GM23338 (cell line): ENCODE measurements at regions not wholly inside any gene's neighbourhood (a gene's known extent, or its start where the extent isn't known, plus 50 kb on each side); places are given as distances from the start of the nearest gene placed in this dataset.

Experiments used
- ATAC-seq: fragments of 200-7000 bp; cut with Tn5 transposase; 3 replicates; pipeline ENCODE4 v1.9.1; 2020
- DNase-seq: peaks from one replicate; pipeline ENCODE4 v3.0.0-alpha.2; 2015; ENCODE audit warnings: low spot score
- H2AFZ ChIP-seq: fragments of 200-600 bp; sonication (generic); 2 replicates; pipeline ENCODE4 v1.8.0; 2016; ENCODE audit warnings: antibody characterized with exemption, mild to moderate bottlenecking, moderate library complexity
- H3F3A ChIP-seq: fragments of 200-600 bp; sonication (generic); replicated peaks from 2 replicates; pipeline ENCODE4 v1.8.0; 2017; ENCODE audit warnings: antibody characterized with exemption, mixed run types, low read depth
- H3K27ac ChIP-seq: fragments of 200-600 bp; sonication (generic); 2 replicates; pipeline ENCODE4 v1.6.1; 2016; ENCODE audit warnings: low read depth
- H3K27me3 ChIP-seq: fragments of 200-600 bp; sonication (generic); 2 replicates; pipeline ENCODE4 v1.8.0; 2016; ENCODE audit warnings: mild to moderate bottlenecking, mixed run types, moderate library complexity; ENCODE audit not compliant: insufficient read depth
- H3K36me3 ChIP-seq: fragments of 200-600 bp; sonication (generic); 2 replicates; pipeline ENCODE4 v1.8.0; 2016; ENCODE audit warnings: mild to moderate bottlenecking; ENCODE audit not compliant: insufficient read depth
- H3K4me1 ChIP-seq: fragments of 200-600 bp; sonication (generic); 2 replicates; pipeline ENCODE4 v1.8.0; 2016; ENCODE audit warnings: mild to moderate bottlenecking, moderate library complexity; ENCODE audit not compliant: insufficient read depth
- H3K4me2 ChIP-seq: fragments of 200-600 bp; sonication (generic); 2 replicates; pipeline ENCODE4 v1.7.1; 2017; ENCODE audit warnings: mixed run types
- H3K4me3 ChIP-seq: fragments of 200-600 bp; sonication (generic); 2 replicates; pipeline ENCODE4 v1.6.1; 2016; ENCODE audit warnings: mixed run types
- H3K79me2 ChIP-seq: fragments of 200-600 bp; sonication (generic); replicated peaks from 2 replicates; pipeline ENCODE4 v1.8.0; 2017; ENCODE audit warnings: mild to moderate bottlenecking; ENCODE audit not compliant: insufficient read depth
- H3K9me2 ChIP-seq: fragments of 200-600 bp; sonication (generic); 2 replicates; pipeline ENCODE4 v1.8.0; 2017; ENCODE audit not compliant: insufficient read depth
- H4K20me1 ChIP-seq: fragments of 200-600 bp; sonication (generic); replicated peaks from 2 replicates; pipeline ENCODE4 v1.8.0; 2017; ENCODE audit warnings: mild to moderate bottlenecking; ENCODE audit not compliant: insufficient read depth
- H3K27ac Mint-ChIP-seq: 2 replicates; pipeline ENCODE4 v1.8.0; 2020; ENCODE audit warnings: inconsistent platforms, mild to moderate bottlenecking, moderate library complexity, mixed read lengths
- H3K27me3 Mint-ChIP-seq: 3 replicates; pipeline ENCODE4 v1.8.0; 2022; ENCODE audit warnings: low read depth, mild to moderate bottlenecking, moderate library complexity, mixed read lengths, inconsistent platforms; ENCODE audit not compliant: insufficient read depth, poor library complexity
- H3K36me3 Mint-ChIP-seq: 3 replicates; pipeline ENCODE4 v1.8.0; 2021; ENCODE audit warnings: low read depth, mild to moderate bottlenecking, inconsistent platforms, moderate library complexity, mixed read lengths
- H3K4me1 Mint-ChIP-seq: 3 replicates; pipeline ENCODE4 v1.8.0; 2020; ENCODE audit warnings: mild to moderate bottlenecking, inconsistent platforms, mixed read lengths
- H3K4me3 Mint-ChIP-seq: 3 replicates; pipeline ENCODE4 v1.8.0; 2021; ENCODE audit warnings: moderate library complexity, mild to moderate bottlenecking, inconsistent platforms, mixed read lengths
- H3K9me3 Mint-ChIP-seq: 3 replicates; pipeline ENCODE4 v1.8.0; 2020; ENCODE audit warnings: moderate library complexity, mild to moderate bottlenecking, inconsistent platforms, mixed read lengths
- CREB1 ChIP-seq: fragments of 250-450 bp; sonication (Bioruptor Pico); IDR thresholded peaks from 2 replicates; pipeline ENCODE4 v1.5.0; 2020; ENCODE audit warnings: low read depth, mild to moderate bottlenecking, moderate library complexity
- CTCF ChIP-seq, 2 experiments: fragments of 200-600 bp in 1 of 2; sonication (generic) in 1 of 2; conservative IDR thresholded peaks; 2 replicates each; pipeline versions ENCODE4 v1.5.1 to v1.6.1; 2016 to 2017; ENCODE audit warnings: antibody characterized with exemption in 2 of 2, low read depth in 2 of 2, mild to moderate bottlenecking in 2 of 2, moderate library complexity in 1 of 2
- ETS1 ChIP-seq: IDR thresholded peaks from 2 replicates; pipeline ENCODE4 v1.6.1; 2016; ENCODE audit warnings: antibody characterized with exemption
- EZH2 ChIP-seq: fragments of 200-600 bp; sonication (generic); IDR thresholded peaks from one replicate; pipeline ENCODE4 v1.8.0; 2017; ENCODE audit warnings: antibody characterized with exemption, mild to moderate bottlenecking, low read depth; ENCODE audit not compliant: unreplicated experiment
- EZH2phosphoT487 ChIP-seq: fragments of 200-600 bp; sonication (generic); IDR thresholded peaks from one replicate; pipeline ENCODE4 v1.8.1; 2018; ENCODE audit warnings: antibody characterized with exemption; ENCODE audit not compliant: unreplicated experiment
- JUNB ChIP-seq: IDR thresholded peaks from one replicate; pipeline ENCODE4 v1.6.1; 2016; ENCODE audit warnings: antibody characterized with exemption; ENCODE audit not compliant: unreplicated experiment
- POLR2AphosphoS5 ChIP-seq: IDR thresholded peaks from 2 replicates; pipeline ENCODE4 v1.6.1; 2016; ENCODE audit warnings: antibody characterized with exemption, low read depth
- REST ChIP-seq: IDR thresholded peaks from one replicate; pipeline ENCODE4 v1.6.1; 2018; ENCODE audit warnings: antibody characterized with exemption; ENCODE audit not compliant: unreplicated experiment
- STAT1 ChIP-seq: IDR thresholded peaks from one replicate; pipeline ENCODE4 v1.6.1; 2016; ENCODE audit warnings: antibody characterized with exemption; ENCODE audit not compliant: unreplicated experiment
- ZNF114 ChIP-seq: fragments of 250-450 bp; sonication (Bioruptor Pico); IDR thresholded peaks from 2 replicates; pipeline ENCODE4 v1.5.0; 2020; ENCODE audit warnings: mild to moderate bottlenecking, moderate library complexity
- ZNF331 ChIP-seq: fragments of 250-450 bp; sonication (Bioruptor Pico); IDR thresholded peaks from 2 replicates; pipeline ENCODE4 v1.5.0; 2020; ENCODE audit warnings: low read depth, mild to moderate bottlenecking, moderate library complexity
- ZNF462 ChIP-seq: fragments of 250-450 bp; sonication (Bioruptor Pico); IDR thresholded peaks from 2 replicates; pipeline ENCODE4 v1.5.0; 2020; ENCODE audit warnings: mild to moderate bottlenecking, moderate library complexity

GRCh38 chr14:49044981-49045380 lies 541.2 kb downstream of the RPS29 start:
- Histone ChIP-seq H3K9me2 (no peaks in the 10 kb centered on the region; the same call in 1 of the 2 replicates), H3K4me2 (no peak overlapping the region), H3K36me3 (no peaks in the 10 kb centered on the region), H3K4me3 (no peak overlapping the region), H3K27ac (no peak overlapping the region), H3K4me1 (no peaks in the 10 kb centered on the region), H2AFZ (no peak overlapping the region), H3F3A (no peaks in the 10 kb centered on the region), H3K27me3 (no peaks in the 10 kb centered on the region), H3K79me2 (no peaks in the 10 kb centered on the region), H4K20me1 (no peaks in the 10 kb centered on the region)
- no peaks in the 10 kb centered on the region for H3K9me3 Mint-ChIP-seq
- ATAC-seq (no peak), DNase-seq (no peak)
- TF ChIP-seq ZNF462 (CRISPR knock-in tag), result no peak
- TF ChIP-seq STAT1, result no peak
- TF ChIP-seq REST, result no peak
- no peak for TF ChIP-seq ZNF331 (CRISPR knock-in tag)
- no peak for TF ChIP-seq ZNF114 (CRISPR knock-in tag)
- no peak for TF ChIP-seq JUNB
- no peak for TF ChIP-seq ETS1
- no peak for TF ChIP-seq CREB1 (CRISPR knock-in tag)
- TF ChIP-seq CTCF (conservative IDR thresholded peaks at IDR 0.05; ENCODE audit: low read depth in 2 of 2), result no peak
- TF ChIP-seq EZH2, result no peak
- TF ChIP-seq EZH2phosphoT487, result no peak
- TF ChIP-seq POLR2AphosphoS5, result no peak
- no peaks in the 10 kb centered on the region for H3K4me1 Mint-ChIP-seq
- H3K4me3 Mint-ChIP-seq, result no peak overlapping the region
- no peaks in the 10 kb centered on the region for H3K36me3 Mint-ChIP-seq
- H3K27ac Mint-ChIP-seq, result no peak overlapping the region
- H3K27me3 Mint-ChIP-seq, result no peaks in the 10 kb centered on the region
